ENCODE measurements at regions not wholly inside any gene's neighbourhood (a gene's known extent, or its start where the extent isn't known, plus 50 kb on each side); places are given as distances from the start of the nearest gene placed in this dataset.

- no peak for TF ChIP-seq POLR2A (IDR thresholded peaks at IDR 0.05)
- no peak for TF ChIP-seq POLR2AphosphoS5 (IDR thresholded peaks at IDR 0.05)
Observed at GRCh38 chr7:27419581-27420177, 177.1 kb downstream of the EVX1 start.
